ENCODE measurements at regions not wholly inside any gene's neighbourhood (a gene's known extent, or its start where the extent isn't known, plus 50 kb on each side); places are given as distances from the start of the nearest gene placed in this dataset.

GRCh38 chrX:148269513-148269912 is 230.9 kb upstream of the AFF2 start:
- intact Hi-C loops (cut with DNase I), result no loop called here
- H3K27me3 ChIP-seq, result no peaks in the 10 kb centered on the region
- DNase-seq, result no peak
- TF ChIP-seq, protein P1, sequence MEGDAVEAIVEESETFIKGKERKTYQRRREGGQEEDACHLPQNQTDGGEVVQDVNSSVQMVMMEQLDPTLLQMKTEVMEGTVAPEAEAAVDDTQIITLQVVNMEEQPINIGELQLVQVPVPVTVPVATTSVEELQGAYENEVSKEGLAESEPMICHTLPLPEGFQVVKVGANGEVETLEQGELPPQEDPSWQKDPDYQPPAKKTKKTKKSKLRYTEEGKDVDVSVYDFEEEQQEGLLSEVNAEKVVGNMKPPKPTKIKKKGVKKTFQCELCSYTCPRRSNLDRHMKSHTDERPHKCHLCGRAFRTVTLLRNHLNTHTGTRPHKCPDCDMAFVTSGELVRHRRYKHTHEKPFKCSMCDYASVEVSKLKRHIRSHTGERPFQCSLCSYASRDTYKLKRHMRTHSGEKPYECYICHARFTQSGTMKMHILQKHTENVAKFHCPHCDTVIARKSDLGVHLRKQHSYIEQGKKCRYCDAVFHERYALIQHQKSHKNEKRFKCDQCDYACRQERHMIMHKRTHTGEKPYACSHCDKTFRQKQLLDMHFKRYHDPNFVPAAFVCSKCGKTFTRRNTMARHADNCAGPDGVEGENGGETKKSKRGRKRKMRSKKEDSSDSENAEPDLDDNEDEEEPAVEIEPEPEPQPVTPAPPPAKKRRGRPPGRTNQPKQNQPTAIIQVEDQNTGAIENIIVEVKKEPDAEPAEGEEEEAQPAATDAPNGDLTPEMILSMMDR (IDR thresholded peaks at IDR 0.05), result no peak
- H3K4me1 ChIP-seq, result no peaks in the 10 kb centered on the region
- ATAC-seq, result no peak
- no peaks in the 10 kb centered on the region for H3K36me3 ChIP-seq
- no peaks in the 10 kb centered on the region for H3K9me3 ChIP-seq
- no peak overlapping the region for H3K4me3 ChIP-seq
- H3K27ac ChIP-seq, result no peak overlapping the region

DNA sequence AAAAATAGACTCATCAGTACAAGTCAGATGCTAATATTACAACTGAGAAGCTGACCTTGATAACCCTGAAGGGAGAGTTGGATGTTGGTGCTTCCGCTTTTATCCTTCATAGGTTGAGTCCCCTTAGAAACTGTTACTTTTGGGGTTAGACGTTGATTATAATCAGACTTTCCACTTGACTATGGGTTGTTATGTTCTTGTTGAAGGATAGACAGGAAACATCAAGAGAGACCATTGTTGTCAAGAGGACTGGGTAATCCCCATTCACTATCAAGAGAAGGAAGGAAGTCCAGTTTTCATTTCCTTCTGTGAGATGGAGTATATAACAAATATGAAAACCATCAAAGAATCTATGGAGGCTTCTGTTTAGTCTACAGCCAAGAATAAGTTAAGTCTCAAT is 229.9 kb upstream of the AFF2 start:
- DNase-seq (no peak), ATAC-seq (no peak)
- TF ChIP-seq, protein P1 (IDR thresholded peaks at IDR 0.05), result no peak
- intact Hi-C loops (cut with DNase I), result no loop called here
- H3K27ac ChIP-seq, result peak overlapping the region in 1 of 2 donors; percentile 13
- H3K27me3 ChIP-seq, result no peaks in the 10 kb centered on the region
- no peaks in the 10 kb centered on the region for H3K4me1 ChIP-seq
- H3K4me3 ChIP-seq, result no peak overlapping the region
- no peaks in the 10 kb centered on the region for H3K9me3 ChIP-seq
- H3K36me3 ChIP-seq, result no peaks in the 10 kb centered on the region

GRCh38 chrX:148271263-148271662 is 229.2 kb upstream of the AFF2 start:
- H3K9me3 ChIP-seq, result no peaks in the 10 kb centered on the region
- peak overlapping the region in 1 of 2 donors; percentile 13 for H3K27ac ChIP-seq
- no peaks in the 10 kb centered on the region for H3K27me3 ChIP-seq
- intact Hi-C loops (cut with DNase I), result no loop called here
- ATAC-seq (no peak), DNase-seq (no peak)
- TF ChIP-seq, protein P1 (IDR thresholded peaks at IDR 0.05), result no peak
- H3K4me3 ChIP-seq, result no peak overlapping the region
- no peaks in the 10 kb centered on the region for H3K36me3 ChIP-seq
- no peaks in the 10 kb centered on the region for H3K4me1 ChIP-seq

DNA sequence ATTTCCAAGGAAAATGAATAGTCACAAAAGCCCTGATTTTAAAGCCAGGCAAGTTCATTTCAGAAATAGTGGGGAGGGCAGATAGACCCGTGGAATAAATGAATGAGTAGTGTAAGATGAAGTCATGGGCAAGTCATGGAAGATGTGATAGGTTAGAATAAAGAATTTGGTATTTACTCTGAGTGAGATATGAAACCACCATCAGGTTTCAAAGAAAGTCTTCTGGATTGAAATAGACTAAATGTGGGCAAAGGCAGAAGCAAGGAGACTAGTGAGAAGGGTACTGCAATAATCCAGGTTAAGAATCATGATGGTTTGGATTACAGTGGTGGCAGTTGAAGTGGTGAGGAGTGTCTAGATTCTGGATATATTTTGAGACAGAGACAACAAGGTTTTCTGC is 218.5 kb upstream of the AFF2 start:
- DNase-seq, result no peak
- Histone ChIP-seq H3K4me3 (no peak overlapping the region), H3K27me3 (no peaks in the 10 kb centered on the region), H3K36me3 (no peaks in the 10 kb centered on the region), H3K9me3 (no peaks in the 10 kb centered on the region), H3K27ac (no peak overlapping the region), H3K4me1 (no peaks in the 10 kb centered on the region)
- intact Hi-C loops (cut with DNase I), result no loop called here
- no peak for ATAC-seq
- TF ChIP-seq, protein P1 (IDR thresholded peaks at IDR 0.05), result no peak

GRCh38 chrX:148282504-148282903 is 217.9 kb upstream of the AFF2 start:
- no peaks in the 10 kb centered on the region for H3K9me3 ChIP-seq
- TF ChIP-seq, protein P1 (IDR thresholded peaks at IDR 0.05), result no peak
- no peaks in the 10 kb centered on the region for H3K36me3 ChIP-seq
- H3K4me1 ChIP-seq, result no peaks in the 10 kb centered on the region
- no peak overlapping the region for H3K4me3 ChIP-seq
- ATAC-seq (no peak), DNase-seq (no peak)
- no peak overlapping the region for H3K27ac ChIP-seq
- H3K27me3 ChIP-seq, result no peaks in the 10 kb centered on the region
- intact Hi-C loops (cut with DNase I), result no loop called here

All from left lung (tissue), 4 donors.